Body of pancreas (tissue), 4 donors: ENCODE measurements at regions not wholly inside any gene's neighbourhood (a gene's known extent, or its start where the extent isn't known, plus 50 kb on each side); places are given as distances from the start of the nearest gene placed in this dataset.

Experiments
- CTCF ChIP-seq, 7 experiments: fragments of 450-650 bp in 4 of 7; fragments of 200-600 bp in 3 of 7; sonication (generic) in 3 of 7; IDR thresholded peaks; one replicate each; pipeline ENCODE4 v1.5.1; 2016 to 2019; ENCODE audit warnings: antibody characterized with exemption in 7 of 7
- POLR2A ChIP-seq, 3 donors: fragments of 450-650 bp; IDR thresholded peaks; one replicate each; pipeline ENCODE4 v1.6.1; 2016; ENCODE audit warnings: antibody characterized with exemption in 3 of 3, mild to moderate bottlenecking in 2 of 3

- TF ChIP-seq POLR2A (IDR thresholded peaks at IDR 0.05) (no peak), CTCF (IDR thresholded peaks at IDR 0.05) (no peak)
These were observed 1144.0 kb upstream of the NUDT12 start for GRCh38 chr5:104706600-104706999.
